Activated CD4-positive, alpha-beta T cell treated with anti-CD3 and anti-CD28 coated beads, Interleukin-2, amount 10 ng/mL, durations not matched to agents 7 days and 5 days (primary cell): ENCODE measurements at regions not wholly inside any gene's neighbourhood (a gene's known extent, or its start where the extent isn't known, plus 50 kb on each side); places are given as distances from the start of the nearest gene placed in this dataset.

Experiments used
- CTCF ChIA-PET: fragments of 350-600 bp; sonication (Branson Sonifier 250); formaldehyde crosslinking; loops from one replicate; lab custom pipeline; 2021; ENCODE audit warnings: antibody characterized with exemption; lab: Charles Lee
- POLR2A ChIA-PET: fragments of 350-600 bp; sonication (Branson Sonifier 250); formaldehyde crosslinking; loops from one replicate; lab custom pipeline; 2021; ENCODE audit warnings: antibody characterized with exemption; lab: Charles Lee
- DNase-seq: peaks from one replicate; pipeline ENCODE4 v3.0.0-alpha.2; 2020
- H3K27ac Mint-ChIP-seq: one replicate; pipeline ENCODE4 v1.8.0; 2021; ENCODE audit warnings: mild to moderate bottlenecking, moderate library complexity, mixed read lengths
- H3K27me3 Mint-ChIP-seq: one replicate; pipeline ENCODE4 v1.8.0; 2021; ENCODE audit warnings: mixed read lengths
- H3K36me3 Mint-ChIP-seq: one replicate; pipeline ENCODE4 v1.8.0; 2021; ENCODE audit warnings: low read depth, mixed read lengths
- H3K4me1 Mint-ChIP-seq: one replicate; pipeline ENCODE4 v1.8.0; 2021; ENCODE audit warnings: mixed read lengths
- H3K4me3 Mint-ChIP-seq: one replicate; pipeline ENCODE4 v1.8.0; 2021; ENCODE audit warnings: mild to moderate bottlenecking, moderate library complexity, mixed read lengths
- H3K9me3 Mint-ChIP-seq: one replicate; pipeline ENCODE4 v1.8.0; 2021; ENCODE audit warnings: mixed read lengths

DNA sequence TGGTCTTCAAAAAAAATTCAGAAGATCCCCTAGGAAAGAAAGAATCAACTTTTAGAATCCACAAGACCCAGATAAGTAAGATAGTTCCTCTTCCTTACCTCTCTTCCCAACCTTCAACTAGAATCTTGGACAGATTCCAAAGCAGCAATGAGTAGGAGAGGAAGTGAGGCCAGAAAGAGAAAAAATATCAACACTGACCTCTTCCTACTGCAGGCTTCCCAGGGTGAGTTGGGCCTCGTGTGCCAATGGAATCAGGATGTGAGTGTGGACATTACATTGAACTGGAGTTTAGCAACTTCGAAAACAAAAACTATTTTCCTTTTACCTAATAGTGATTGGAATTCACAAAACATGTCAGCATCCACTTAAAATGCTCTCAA lies 102.5 kb upstream of the PIEZO2 start:
- no peak overlapping the region for H3K4me3 Mint-ChIP-seq
- no peak overlapping the region for H3K27ac Mint-ChIP-seq
- no peak for DNase-seq
- no peaks in the 10 kb centered on the region for H3K9me3 Mint-ChIP-seq
- H3K36me3 Mint-ChIP-seq = no peaks in the 10 kb centered on the region
- no peaks in the 10 kb centered on the region for H3K4me1 Mint-ChIP-seq
- POLR2A ChIA-PET = no interaction called here
- no peaks in the 10 kb centered on the region for H3K27me3 Mint-ChIP-seq
- CTCF ChIA-PET = no interaction called here

DNA sequence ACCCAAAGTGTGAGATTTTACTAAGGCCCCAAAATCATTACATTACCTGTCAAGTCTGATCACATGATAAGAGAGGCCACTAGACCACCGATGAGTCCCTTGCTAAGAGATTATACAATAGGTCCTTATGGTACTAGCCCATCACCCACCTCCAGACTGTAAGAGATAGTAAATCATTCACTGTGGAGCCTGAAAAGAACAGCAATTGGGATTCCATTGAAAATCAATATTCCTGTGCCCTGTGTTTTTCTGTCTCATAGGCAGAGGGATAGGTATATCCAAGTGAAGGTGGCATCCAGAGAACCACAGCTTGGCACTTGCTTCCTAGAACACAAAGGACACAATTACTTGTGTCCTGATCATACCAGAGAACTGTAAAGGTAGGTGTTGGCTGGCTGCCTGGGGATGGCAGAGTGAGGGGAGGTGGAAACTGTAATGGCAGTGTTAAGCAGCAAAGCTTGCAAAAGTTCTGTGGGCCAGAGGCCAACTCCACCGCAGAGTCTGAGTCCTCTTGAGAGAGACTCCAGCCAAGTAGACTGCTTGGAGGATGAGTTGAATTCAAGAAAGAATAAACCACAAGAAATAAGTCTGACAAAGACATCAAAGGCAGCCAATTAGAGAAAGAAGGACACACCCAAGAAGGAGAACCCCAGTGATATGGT lies 102.0 kb upstream of the PIEZO2 start:
- H3K27ac Mint-ChIP-seq = no peak overlapping the region
- H3K4me3 Mint-ChIP-seq = no peak overlapping the region
- no peaks in the 10 kb centered on the region for H3K9me3 Mint-ChIP-seq
- no peaks in the 10 kb centered on the region for H3K27me3 Mint-ChIP-seq
- no peaks in the 10 kb centered on the region for H3K36me3 Mint-ChIP-seq
- H3K4me1 Mint-ChIP-seq = no peaks in the 10 kb centered on the region
- POLR2A ChIA-PET = no interaction called here
- no peak for DNase-seq
- CTCF ChIA-PET = no interaction called here

DNA sequence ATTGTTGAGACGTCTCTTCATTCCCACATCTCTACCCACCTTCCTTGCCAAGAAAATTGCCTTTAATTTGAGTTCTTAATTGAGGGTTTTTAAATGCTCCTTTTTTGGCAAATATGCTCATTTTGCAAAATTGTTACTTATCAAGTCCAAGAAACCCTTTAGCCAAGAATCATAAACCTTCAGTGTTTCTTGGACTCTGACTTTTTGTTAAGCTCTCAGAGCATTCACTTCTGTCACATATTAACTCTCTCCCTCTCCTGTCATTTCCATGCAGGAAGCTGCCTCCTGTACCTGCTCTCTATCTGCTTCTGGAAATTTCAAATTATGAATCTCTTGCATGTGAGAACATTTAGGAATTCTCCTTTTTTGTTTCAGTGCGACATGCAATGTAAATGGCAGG lies 100.0 kb upstream of the PIEZO2 start:
- ChIA-PET POLR2A (no interaction called here), CTCF (no interaction called here)
- no peak overlapping the region for H3K4me3 Mint-ChIP-seq
- H3K4me1 Mint-ChIP-seq = no peaks in the 10 kb centered on the region
- no peaks in the 10 kb centered on the region for H3K27me3 Mint-ChIP-seq
- H3K9me3 Mint-ChIP-seq = no peaks in the 10 kb centered on the region
- DNase-seq = no peak
- H3K36me3 Mint-ChIP-seq = no peaks in the 10 kb centered on the region
- H3K27ac Mint-ChIP-seq = no peak overlapping the region

DNA sequence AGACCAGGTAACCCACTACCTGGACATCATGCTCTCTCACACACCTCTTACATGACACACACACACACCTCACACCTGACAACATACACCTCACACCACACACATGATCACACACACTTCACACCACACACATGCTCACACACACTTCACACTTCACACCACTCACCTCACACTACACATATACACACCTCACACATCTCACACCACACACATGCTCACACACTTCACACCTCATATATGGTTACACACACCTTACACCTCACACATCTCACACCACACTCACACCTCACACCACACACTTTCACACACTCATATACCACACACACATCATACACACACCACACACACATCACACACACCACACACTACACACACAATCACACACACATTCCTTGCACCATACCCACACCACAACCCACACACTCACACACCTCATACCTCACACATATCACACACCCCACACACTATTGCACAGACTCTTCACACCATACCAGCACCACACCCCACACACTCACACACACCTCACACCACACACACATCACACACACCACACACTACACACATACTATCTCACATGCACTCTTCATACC lies 98.1 kb upstream of the PIEZO2 start:
- Mint-ChIP-seq H3K27me3 (no peaks in the 10 kb centered on the region), H3K36me3 (no peaks in the 10 kb centered on the region), H3K9me3 (no peaks in the 10 kb centered on the region), H3K4me1 (no peaks in the 10 kb centered on the region), H3K27ac (no peak overlapping the region), H3K4me3 (no peak overlapping the region)
- DNase-seq = no peak
- POLR2A ChIA-PET = no interaction called here
- CTCF ChIA-PET = no interaction called here

DNA sequence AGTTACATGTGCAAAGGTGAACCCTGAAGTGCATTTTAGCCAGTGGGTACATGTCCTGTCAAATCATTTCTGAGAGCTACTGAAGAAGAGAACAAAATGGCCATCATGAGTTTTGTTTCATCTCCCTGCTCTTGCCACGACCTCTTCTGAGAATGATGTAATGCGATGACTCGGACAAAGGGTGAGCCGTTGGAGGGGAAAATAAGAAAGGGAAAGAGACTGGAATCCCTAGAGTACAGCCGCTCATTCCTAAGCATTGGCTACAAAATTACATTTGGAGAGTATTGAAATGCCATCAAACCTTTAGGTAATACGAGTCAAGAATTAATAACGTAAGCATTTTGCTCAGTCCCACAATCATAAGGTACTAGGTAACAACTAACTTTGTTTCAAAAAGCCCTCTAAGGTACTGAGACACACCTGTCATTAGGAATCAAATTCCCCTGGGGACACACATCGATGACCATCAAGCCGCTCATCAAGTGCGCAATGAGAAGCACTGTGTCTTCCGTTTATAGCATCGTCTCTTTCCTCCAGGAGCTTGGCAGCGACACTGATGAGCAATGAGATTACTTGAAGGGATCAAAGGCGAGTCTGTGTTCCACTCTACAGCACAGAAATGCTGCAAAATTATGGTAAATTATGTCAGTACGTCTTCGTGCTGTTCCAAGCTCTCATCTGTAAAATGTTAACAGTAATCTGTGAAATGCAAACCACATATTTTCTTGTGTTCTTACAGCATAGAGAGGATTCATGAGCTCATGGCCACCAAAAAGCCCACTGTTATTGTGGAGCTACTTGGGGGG lies 97.3 kb upstream of the PIEZO2 start:
- H3K27ac Mint-ChIP-seq = no peak overlapping the region
- no peak for DNase-seq
- ChIA-PET CTCF (interaction anchor here (0.8 kb wide), 1 partner anchor 256 kb away, joined by 3 read pairs; no protein-coding TSS in a partner anchor), POLR2A (no interaction called here)
- no peaks in the 10 kb centered on the region for H3K9me3 Mint-ChIP-seq
- H3K4me3 Mint-ChIP-seq = no peak overlapping the region
- H3K4me1 Mint-ChIP-seq = no peaks in the 10 kb centered on the region
- no peaks in the 10 kb centered on the region for H3K27me3 Mint-ChIP-seq
- H3K36me3 Mint-ChIP-seq = no peaks in the 10 kb centered on the region

DNA sequence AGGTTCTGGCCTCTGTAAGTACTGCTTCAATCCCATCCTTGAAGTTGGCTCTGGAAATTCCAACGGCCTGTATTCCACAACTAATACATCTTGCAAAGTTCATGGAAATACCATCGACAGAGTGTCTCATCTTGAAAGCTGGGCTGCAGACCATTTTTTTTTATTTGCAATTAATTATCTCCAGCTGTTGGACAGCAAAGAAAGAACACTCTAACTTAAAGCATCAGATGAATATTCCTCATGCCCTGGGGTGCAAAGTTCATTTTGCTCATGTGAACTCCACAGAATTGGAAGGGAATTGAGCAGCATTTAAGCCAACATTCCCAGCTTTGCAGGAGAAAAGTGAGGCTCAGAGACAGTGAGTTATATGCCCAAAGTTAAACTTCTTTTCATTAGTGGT lies 96.5 kb upstream of the PIEZO2 start:
- Mint-ChIP-seq H3K4me3 (no peak overlapping the region), H3K9me3 (no peaks in the 10 kb centered on the region), H3K4me1 (no peaks in the 10 kb centered on the region), H3K27me3 (no peaks in the 10 kb centered on the region), H3K27ac (no peak overlapping the region), H3K36me3 (no peaks in the 10 kb centered on the region)
- POLR2A ChIA-PET = no interaction called here
- DNase-seq = no peak
- CTCF ChIA-PET = no interaction called here

DNA sequence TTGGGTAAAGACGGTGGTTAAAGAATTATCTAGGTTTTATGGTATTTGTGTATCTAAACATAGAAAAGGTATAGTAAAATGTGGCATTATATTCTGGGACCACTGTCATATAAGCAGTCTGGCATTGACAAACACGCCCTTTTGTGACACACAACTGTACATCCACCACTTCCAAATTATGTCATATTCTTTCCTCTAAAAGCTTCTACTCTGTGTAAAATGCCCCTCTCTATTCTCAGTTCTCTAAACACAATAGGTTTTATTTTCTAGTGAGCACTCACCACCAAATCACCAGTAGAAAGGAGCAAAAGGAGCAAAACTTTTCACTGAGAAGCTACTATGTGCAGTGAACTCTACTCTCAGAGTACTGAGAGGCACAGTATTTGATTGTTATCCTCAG lies 88.1 kb upstream of the PIEZO2 start:
- Mint-ChIP-seq H3K9me3 (no peaks in the 10 kb centered on the region), H3K27ac (no peak overlapping the region), H3K27me3 (no peaks in the 10 kb centered on the region), H3K4me3 (no peak overlapping the region), H3K36me3 (no peaks in the 10 kb centered on the region), H3K4me1 (no peaks in the 10 kb centered on the region)
- CTCF ChIA-PET = no interaction called here
- DNase-seq = no peak
- POLR2A ChIA-PET = no interaction called here

DNA sequence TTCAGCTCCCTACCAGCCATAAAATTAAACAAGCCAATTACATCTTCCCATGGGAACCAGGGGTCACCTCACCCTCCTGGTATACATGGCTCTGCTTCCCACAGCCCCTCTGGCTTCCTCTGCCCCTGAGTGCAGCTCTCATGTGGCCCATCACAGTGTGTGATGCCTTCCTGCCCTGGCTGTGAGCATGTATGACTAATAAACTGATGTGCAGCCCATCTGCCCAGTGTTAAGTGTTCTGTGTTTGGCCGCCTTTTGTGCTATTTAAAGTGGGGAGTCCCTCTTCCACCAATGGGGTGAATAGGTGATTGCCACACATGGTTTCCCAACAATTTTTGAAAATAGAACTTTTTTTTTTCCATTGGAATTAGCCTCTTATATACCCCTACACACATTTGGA lies 87.7 kb upstream of the PIEZO2 start:
- Mint-ChIP-seq H3K4me1 (no peaks in the 10 kb centered on the region), H3K27me3 (no peaks in the 10 kb centered on the region), H3K9me3 (no peaks in the 10 kb centered on the region), H3K27ac (no peak overlapping the region), H3K36me3 (no peaks in the 10 kb centered on the region), H3K4me3 (no peak overlapping the region)
- ChIA-PET POLR2A (no interaction called here), CTCF (no interaction called here)
- DNase-seq = no peak

DNA sequence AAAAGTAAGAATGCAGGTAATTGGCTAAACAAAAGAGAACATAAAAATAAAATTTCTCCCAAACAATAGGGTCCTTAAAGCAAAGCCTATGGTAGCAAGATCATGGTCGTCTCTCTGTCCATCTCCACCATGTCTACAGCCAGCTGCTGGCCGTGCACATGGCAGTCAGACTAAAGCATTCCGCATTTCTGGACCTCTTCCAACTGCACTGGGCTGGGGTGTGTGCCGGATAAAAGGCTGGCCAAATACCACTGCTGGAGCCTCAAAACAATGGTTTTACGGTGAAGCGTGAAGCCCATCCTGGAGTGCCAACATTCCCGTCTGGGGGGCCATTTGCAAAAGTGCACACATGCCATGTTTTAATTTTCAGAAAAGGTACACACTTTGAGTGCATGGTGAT lies 74.8 kb upstream of the PIEZO2 start:
- POLR2A ChIA-PET = no interaction called here
- CTCF ChIA-PET = no interaction called here
- H3K36me3 Mint-ChIP-seq = no peaks in the 10 kb centered on the region
- H3K27me3 Mint-ChIP-seq = peaks cover 2% of the 10 kb centered on the region
- H3K27ac Mint-ChIP-seq = no peak overlapping the region
- H3K4me1 Mint-ChIP-seq = no peaks in the 10 kb centered on the region
- H3K4me3 Mint-ChIP-seq = no peak overlapping the region
- no peaks in the 10 kb centered on the region for H3K9me3 Mint-ChIP-seq
- DNase-seq = no peak

DNA sequence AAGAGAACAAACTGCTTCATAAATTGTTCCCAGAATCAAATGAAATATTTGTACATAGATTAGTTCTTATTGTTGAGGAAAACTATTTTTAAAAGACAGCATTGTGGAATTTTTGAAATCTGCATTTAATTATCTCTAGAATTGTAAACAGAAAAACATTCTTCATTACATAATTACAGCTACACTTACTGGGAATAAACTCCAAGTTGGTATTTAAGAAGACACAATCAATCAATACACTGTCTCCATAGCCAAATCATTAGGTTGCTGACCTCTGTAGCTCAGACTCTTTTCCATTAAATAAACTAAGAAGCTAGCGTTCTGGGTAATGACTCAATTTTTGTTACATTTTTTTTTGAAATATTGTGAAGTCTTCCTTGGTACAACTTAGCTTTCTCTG lies 70.2 kb upstream of the PIEZO2 start:
- H3K27ac Mint-ChIP-seq = no peak overlapping the region
- peaks cover 2% of the 10 kb centered on the region for H3K27me3 Mint-ChIP-seq
- H3K4me3 Mint-ChIP-seq = no peak overlapping the region
- H3K36me3 Mint-ChIP-seq = no peaks in the 10 kb centered on the region
- no peaks in the 10 kb centered on the region for H3K4me1 Mint-ChIP-seq
- no peaks in the 10 kb centered on the region for H3K9me3 Mint-ChIP-seq
- ChIA-PET CTCF (no interaction called here), POLR2A (no interaction called here)
- no peak for DNase-seq

DNA sequence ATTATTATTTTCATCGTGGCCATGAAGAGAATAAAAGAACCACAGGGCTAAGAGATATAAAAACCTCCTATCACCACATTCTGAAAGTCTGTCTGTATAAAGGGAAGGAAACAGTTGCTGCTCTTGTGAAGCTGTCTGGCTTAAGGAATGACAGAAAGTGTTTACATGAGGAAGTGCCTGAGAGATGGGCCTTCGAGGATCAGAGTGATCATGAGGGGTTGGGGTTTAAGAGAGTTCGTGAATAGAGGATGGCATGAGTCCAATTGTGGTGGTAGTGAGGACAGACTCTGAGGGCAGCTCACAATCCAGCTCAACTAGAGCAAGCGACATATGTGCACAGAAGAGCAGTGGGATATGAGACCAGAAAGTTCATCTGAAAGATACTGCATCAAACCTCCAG lies 65.8 kb upstream of the PIEZO2 start:
- Mint-ChIP-seq H3K4me3 (no peak overlapping the region), H3K9me3 (no peaks in the 10 kb centered on the region), H3K27me3 (no peaks in the 10 kb centered on the region), H3K27ac (no peak overlapping the region), H3K36me3 (no peaks in the 10 kb centered on the region), H3K4me1 (no peaks in the 10 kb centered on the region)
- DNase-seq = no peak
- ChIA-PET POLR2A (no interaction called here), CTCF (no interaction called here)

DNA sequence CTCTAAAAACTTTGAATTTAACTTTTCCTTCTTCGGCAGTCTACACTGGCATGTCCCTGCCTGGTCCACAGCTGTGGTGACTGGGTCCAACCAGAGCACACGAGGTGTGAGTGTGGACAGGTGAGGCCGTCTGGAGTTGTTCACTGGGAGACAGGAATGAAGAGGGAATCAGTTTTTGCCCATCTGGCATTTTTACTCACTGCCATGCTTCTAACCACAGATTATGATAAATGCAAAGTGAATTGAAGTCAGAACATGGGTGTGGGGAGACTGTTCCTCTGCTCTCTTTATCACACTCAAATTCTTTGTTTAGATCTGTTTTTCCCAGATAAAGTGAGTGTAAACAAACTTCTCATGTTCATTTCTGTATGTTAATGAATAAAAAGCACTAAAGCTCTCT lies 54.7 kb upstream of the PIEZO2 start:
- Mint-ChIP-seq H3K9me3 (no peaks in the 10 kb centered on the region), H3K4me3 (no peak overlapping the region), H3K4me1 (no peaks in the 10 kb centered on the region), H3K27me3 (no peaks in the 10 kb centered on the region), H3K27ac (no peak overlapping the region), H3K36me3 (no peaks in the 10 kb centered on the region)
- ChIA-PET CTCF (no interaction called here), POLR2A (no interaction called here)
- no peak for DNase-seq

DNA sequence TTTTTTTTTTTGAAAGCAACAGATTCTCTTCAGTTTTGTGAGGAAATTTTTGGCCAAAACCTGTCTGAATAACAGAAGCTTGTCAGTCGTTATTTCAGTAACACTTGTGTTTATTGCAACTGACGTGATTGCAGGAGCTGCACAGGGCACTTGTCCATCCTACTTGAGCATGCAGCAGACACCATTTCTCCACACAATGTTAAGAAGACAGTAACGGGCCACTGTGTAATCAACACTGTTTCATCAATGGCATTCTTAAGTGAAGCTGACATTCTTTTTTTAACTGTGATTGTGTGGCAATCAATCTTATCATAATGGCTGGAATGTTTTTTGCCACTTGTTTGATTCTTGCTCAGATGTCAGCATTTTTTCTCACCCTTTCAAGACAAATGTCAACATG lies 50.1 kb upstream of the PIEZO2 start:
- H3K27ac Mint-ChIP-seq = no peak overlapping the region
- ChIA-PET CTCF (no interaction called here), POLR2A (no interaction called here)
- no peaks in the 10 kb centered on the region for H3K9me3 Mint-ChIP-seq
- no peaks in the 10 kb centered on the region for H3K36me3 Mint-ChIP-seq
- H3K27me3 Mint-ChIP-seq = no peaks in the 10 kb centered on the region
- H3K4me1 Mint-ChIP-seq = no peaks in the 10 kb centered on the region
- no peak for DNase-seq
- no peak overlapping the region for H3K4me3 Mint-ChIP-seq
